Aorta (tissue), 5 donors: ENCODE measurements at regions not wholly inside any gene's neighbourhood (a gene's known extent, or its start where the extent isn't known, plus 50 kb on each side); places are given as distances from the start of the nearest gene placed in this dataset.

ENCODE experiments used
- ATAC-seq: fragments of 200-7000 bp; cut with Tn5 transposase; one replicate; pipeline ENCODE4 v1.9.1; 2022; ENCODE audit warnings: moderate library complexity; ENCODE audit not compliant: low FRiP score
- DNase-seq, 2 donors: peaks; one replicate each; pipeline ENCODE4 v3.0.0-alpha.2; 2020
- H3K27ac ChIP-seq, 2 donors: one replicate each; pipeline ENCODE4 v1.5.1; 2013; ENCODE audit warnings: low read length in 2 of 2, mild to moderate bottlenecking in 2 of 2, moderate library complexity in 2 of 2, control low read depth in 1 of 2, inconsistent platforms in 1 of 2, low read depth in 1 of 2
- H3K27me3 ChIP-seq, 2 donors: one replicate each; pipeline ENCODE4 v1.6.1; 2013; ENCODE audit warnings: control low read depth in 1 of 2, low read length in 1 of 2, mild to moderate bottlenecking in 1 of 2, moderate library complexity in 1 of 2; ENCODE audit not compliant: insufficient read depth in 2 of 2, control insufficient read depth in 1 of 2
- H3K36me3 ChIP-seq, 2 donors: one replicate each; pipeline ENCODE4 v1.6.1; 2013; ENCODE audit warnings: control low read depth in 1 of 2, low read length in 1 of 2, mild to moderate bottlenecking in 1 of 2; ENCODE audit not compliant: insufficient read depth in 2 of 2, control insufficient read depth in 1 of 2
- H3K4me1 ChIP-seq, 2 donors: one replicate each; pipeline ENCODE4 v1.6.1; 2013; ENCODE audit warnings: low read length in 2 of 2, control low read depth in 1 of 2, mild to moderate bottlenecking in 1 of 2, moderate library complexity in 1 of 2; ENCODE audit not compliant: insufficient read depth in 2 of 2, control insufficient read depth in 1 of 2
- H3K4me3 ChIP-seq, 2 donors: one replicate each; pipeline ENCODE4 v1.5.1; 2013; ENCODE audit warnings: low read length in 2 of 2, control low read depth in 1 of 2, mild to moderate bottlenecking in 1 of 2
- H3K9me3 ChIP-seq: one replicate; pipeline ENCODE4 v1.6.1; 2013; ENCODE audit warnings: mild to moderate bottlenecking, low read length; ENCODE audit not compliant: control insufficient read depth
- WGBS, 2 donors: extraction: QIAGEN DNeasy Blood & Tissue Kit; methylation state at CpG; one replicate each; pipeline ENCODE4 v1.1.7; 2013; 5-methylcytosine and 5-hydroxymethylcytosine counted together
- intact Hi-C, 2 donors: fragments of 100-400 bp; cut with DNase I; formaldehyde crosslinking; loops; one replicate each; pipeline versions ENCODE4 v1.14.2 to v1.15.0; 2022
- donor health status: healthy with polysubstance abuse.
- donor health status: Bipolar disorder and iron deficiency.
- donor health status: DM: no; HTN: no; CAD: no.
- donor health status: DM: no; HTN: no; CAD: no.
- donor health status: DM: yes; HTN: yes; CAD: no.

DNA sequence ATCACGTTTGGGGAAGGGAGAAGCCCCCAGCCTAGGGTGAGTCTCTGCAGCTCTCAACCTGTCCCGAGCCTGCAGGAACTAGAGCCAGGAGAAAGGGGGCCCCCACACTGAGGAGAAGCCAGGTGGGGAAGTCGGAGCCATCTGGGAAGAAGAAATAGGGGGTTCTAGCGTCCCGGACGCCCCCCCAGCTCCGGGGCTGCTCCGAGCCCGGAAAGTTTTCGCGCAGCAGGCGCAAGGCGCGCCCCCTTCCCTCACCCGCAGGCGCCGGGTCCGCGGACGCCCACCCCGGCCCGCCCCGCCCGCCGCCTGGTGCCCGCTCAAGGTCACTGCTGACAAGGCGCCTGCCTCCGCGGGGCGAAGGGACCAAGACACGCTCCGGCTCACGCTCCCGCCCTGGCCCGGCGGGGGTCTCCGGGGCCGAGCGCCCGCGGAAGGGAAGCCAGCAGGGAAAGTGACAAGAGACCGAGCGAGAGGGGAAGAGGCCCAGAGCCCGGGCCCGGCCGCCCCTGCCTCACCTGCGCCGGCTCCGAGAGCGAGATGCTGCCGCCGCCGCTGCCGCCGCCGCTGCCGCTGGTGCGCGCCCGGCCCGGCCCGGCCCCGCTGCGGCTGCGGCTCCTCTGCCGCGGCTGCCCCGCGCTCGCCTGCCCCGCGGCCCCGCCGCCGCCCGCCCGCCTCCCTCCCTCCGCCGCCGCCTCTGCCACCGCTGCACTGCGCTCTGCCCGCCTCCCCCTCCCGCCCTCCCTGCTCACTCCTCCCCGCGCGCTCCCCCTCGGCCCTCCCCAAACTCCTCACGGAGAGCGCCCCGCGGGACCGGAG lies 108.4 kb upstream of the SLC6A11 start:
- Histone ChIP-seq H3K27me3 (peaks cover 0 to 3% of the 10 kb centered on the region in 2 donors), H3K9me3 (peaks cover 2% of the 10 kb centered on the region), H3K4me3 (peak overlapping the region in 1 of 2 donors; percentile 0), H3K27ac (no peak overlapping the region), H3K36me3 (no peaks in the 10 kb centered on the region), H3K4me1 (no peaks in the 10 kb centered on the region)
- DNase-seq (no peak), ATAC-seq (no peak)
- intact Hi-C loops: no loop called here
- WGBS, 2 donors: 1 to 4% methylated on average over 30 to 92 of the region's 93 CpGs

GRCh38 chr3:10708216-10708893 lies 107.7 kb upstream of the SLC6A11 start:
- Histone ChIP-seq H3K36me3 (no peaks in the 10 kb centered on the region), H3K9me3 (no peaks in the 10 kb centered on the region), H3K4me1 (no peaks in the 10 kb centered on the region), H3K27me3 (peaks cover 0 to 3% of the 10 kb centered on the region in 2 donors), H3K4me3 (no peak overlapping the region), H3K27ac (no peak overlapping the region)
- ATAC-seq: no peak
- intact Hi-C loops: no loop called here
- 12 to 19% methylated on average over 16 to 25 of the region's 25 CpGs for whole genome bisulfite sequencing, 2 donors
- DNase-seq: no peak

DNA sequence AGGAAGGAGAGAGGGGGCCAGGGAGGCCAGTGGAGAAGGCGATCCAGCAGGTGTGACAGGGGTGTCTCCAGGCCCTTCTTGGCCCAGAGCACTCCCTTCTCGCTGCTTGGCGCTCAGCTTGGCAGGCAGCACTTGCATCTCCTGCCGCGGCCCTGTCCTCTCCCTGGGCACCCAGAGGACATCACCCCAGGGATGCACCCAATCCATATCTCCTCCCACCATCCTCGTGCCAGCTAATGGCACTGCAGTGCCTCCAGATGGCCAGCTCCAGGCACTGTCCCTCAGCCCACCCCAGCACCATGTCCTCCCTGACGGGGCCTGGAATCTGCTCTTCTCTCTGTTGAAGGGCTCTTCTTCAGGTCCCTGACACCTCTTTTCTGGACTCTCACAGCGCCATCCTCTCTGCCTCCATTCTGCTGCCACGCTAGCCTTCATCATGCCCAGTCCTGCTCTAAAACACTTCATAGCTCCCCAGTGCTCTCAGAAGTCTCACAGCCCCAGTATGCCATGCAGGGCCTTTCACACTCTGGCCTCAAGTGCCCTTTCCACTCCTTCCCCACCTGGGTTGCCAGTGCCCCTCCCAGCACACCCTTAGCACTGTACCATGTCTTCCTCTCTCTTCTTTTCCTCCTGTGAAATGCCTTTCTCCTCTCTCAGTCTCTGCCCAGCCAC lies 106.8 kb upstream of the SLC6A11 start:
- no peaks in the 10 kb centered on the region for H3K4me1 ChIP-seq

DNA sequence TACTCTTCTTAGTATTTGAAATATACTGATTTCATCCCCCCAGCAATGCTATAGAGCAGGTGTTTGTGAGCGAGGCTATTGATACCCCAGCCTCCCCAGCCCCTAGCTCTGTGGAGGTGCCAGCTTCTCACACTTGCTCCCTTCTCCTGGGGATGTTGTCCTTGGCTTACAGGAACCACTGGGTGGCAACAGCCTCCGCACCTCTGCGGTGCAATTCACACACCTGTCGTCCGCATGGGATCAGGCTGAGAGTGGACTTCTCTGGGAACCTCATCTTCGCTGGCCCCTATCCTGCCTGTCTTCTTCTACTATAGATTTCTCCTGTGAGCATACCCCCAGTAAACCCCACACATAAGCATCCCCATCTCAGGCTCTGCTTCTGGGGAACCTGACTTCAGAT lies 103.9 kb upstream of the SLC6A11 start:
- H3K27me3 ChIP-seq: peaks cover 0 to 3% of the 10 kb centered on the region in 2 donors
- DNase-seq (no peak), ATAC-seq (no peak)
- 58 to 59% methylated on average over 6 of the region's 6 CpGs for WGBS, 2 donors
- no peak overlapping the region for H3K27ac ChIP-seq
- H3K9me3 ChIP-seq: peaks cover 6% of the 10 kb centered on the region
- no peaks in the 10 kb centered on the region for H3K36me3 ChIP-seq
- no peak overlapping the region for H3K4me3 ChIP-seq
- no peaks in the 10 kb centered on the region for H3K4me1 ChIP-seq
- intact Hi-C loops: no loop called here

More for the DNA sequence above, 106.8 kb upstream of the SLC6A11 start:
- ATAC-seq (no peak), DNase-seq (no peak)
- Histone ChIP-seq H3K27ac (no peak overlapping the region), H3K9me3 (no peaks in the 10 kb centered on the region), H3K27me3 (peaks cover 0 to 3% of the 10 kb centered on the region in 2 donors), H3K36me3 (no peaks in the 10 kb centered on the region), H3K4me3 (no peak overlapping the region)
- WGBS, 2 donors: 83 to 84% methylated on average over 9 of the region's 9 CpGs
- intact Hi-C loops: no loop called here

GRCh38 chr3:10713656-10714055 lies 102.4 kb upstream of the SLC6A11 start:
- peaks cover 0 to 3% of the 10 kb centered on the region in 2 donors for H3K27me3 ChIP-seq
- no peak overlapping the region for H3K27ac ChIP-seq
- no peak for DNase-seq
- no peaks in the 10 kb centered on the region for H3K36me3 ChIP-seq
- WGBS, 2 donors: 45 to 50% methylated on average over 6 of the region's 6 CpGs
- ATAC-seq: no peak
- peaks cover 6% of the 10 kb centered on the region for H3K9me3 ChIP-seq
- intact Hi-C loops: no loop called here
- H3K4me1 ChIP-seq: no peaks in the 10 kb centered on the region
- no peak overlapping the region for H3K4me3 ChIP-seq

DNA sequence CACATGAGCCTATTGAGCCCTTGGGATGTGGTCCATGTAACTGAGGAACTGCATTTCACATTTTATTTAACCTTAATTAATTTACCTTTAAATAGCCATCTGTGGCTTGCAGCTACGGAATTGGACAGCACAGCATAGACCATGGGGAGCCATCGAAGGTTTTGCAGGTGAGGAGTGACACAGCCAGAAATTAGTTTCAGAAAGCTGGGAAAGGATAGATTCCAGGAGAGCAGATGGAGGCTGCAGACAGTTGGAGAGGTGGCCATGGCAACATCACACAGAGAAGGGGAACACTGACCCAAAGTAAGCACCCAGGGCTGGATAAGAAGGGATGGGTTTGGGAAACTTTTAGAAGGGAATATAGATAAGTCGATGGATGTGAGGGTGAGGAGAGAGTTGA lies 100.1 kb upstream of the SLC6A11 start:
- no peaks in the 10 kb centered on the region for H3K36me3 ChIP-seq
- ATAC-seq: no peak
- no peak overlapping the region for H3K27ac ChIP-seq
- H3K27me3 ChIP-seq: no peaks in the 10 kb centered on the region
- no peak for DNase-seq
- peaks cover 6% of the 10 kb centered on the region for H3K9me3 ChIP-seq
- intact Hi-C loops: no loop called here
- no peak overlapping the region for H3K4me3 ChIP-seq
- no peaks in the 10 kb centered on the region for H3K4me1 ChIP-seq
- WGBS, 2 donors: 87 to 89% methylated on average over 3 of the region's 3 CpGs

GRCh38 chr3:10716964-10717363 lies 99.1 kb upstream of the SLC6A11 start:
- no peaks in the 10 kb centered on the region for H3K4me1 ChIP-seq
- H3K27me3 ChIP-seq: no peaks in the 10 kb centered on the region
- ATAC-seq (no peak), DNase-seq (no peak)
- intact Hi-C loops: no loop called here
- H3K36me3 ChIP-seq: no peaks in the 10 kb centered on the region
- no peak overlapping the region for H3K4me3 ChIP-seq
- 83 to 84% methylated on average over 8 of the region's 8 CpGs for WGBS, 2 donors
- H3K27ac ChIP-seq: no peak overlapping the region
- peaks cover 6% of the 10 kb centered on the region for H3K9me3 ChIP-seq

- H3K27ac ChIP-seq: no peak overlapping the region
- H3K4me1 ChIP-seq: no peaks in the 10 kb centered on the region
- peaks cover 6% of the 10 kb centered on the region for H3K9me3 ChIP-seq
- no peak overlapping the region for H3K4me3 ChIP-seq
- ATAC-seq (no peak), DNase-seq (no peak)
- intact Hi-C loops: no loop called here
- H3K27me3 ChIP-seq: no peaks in the 10 kb centered on the region
- H3K36me3 ChIP-seq: no peaks in the 10 kb centered on the region
- 78 to 83% methylated on average over 4 of the region's 4 CpGs for WGBS, 2 donors
Measured at GRCh38 chr3:10717756-10718155, 98.3 kb upstream of the SLC6A11 start.
